ENCODE measurements at regions not wholly inside any gene's neighbourhood (a gene's known extent, or its start where the extent isn't known, plus 50 kb on each side); places are given as distances from the start of the nearest gene placed in this dataset.

DNA sequence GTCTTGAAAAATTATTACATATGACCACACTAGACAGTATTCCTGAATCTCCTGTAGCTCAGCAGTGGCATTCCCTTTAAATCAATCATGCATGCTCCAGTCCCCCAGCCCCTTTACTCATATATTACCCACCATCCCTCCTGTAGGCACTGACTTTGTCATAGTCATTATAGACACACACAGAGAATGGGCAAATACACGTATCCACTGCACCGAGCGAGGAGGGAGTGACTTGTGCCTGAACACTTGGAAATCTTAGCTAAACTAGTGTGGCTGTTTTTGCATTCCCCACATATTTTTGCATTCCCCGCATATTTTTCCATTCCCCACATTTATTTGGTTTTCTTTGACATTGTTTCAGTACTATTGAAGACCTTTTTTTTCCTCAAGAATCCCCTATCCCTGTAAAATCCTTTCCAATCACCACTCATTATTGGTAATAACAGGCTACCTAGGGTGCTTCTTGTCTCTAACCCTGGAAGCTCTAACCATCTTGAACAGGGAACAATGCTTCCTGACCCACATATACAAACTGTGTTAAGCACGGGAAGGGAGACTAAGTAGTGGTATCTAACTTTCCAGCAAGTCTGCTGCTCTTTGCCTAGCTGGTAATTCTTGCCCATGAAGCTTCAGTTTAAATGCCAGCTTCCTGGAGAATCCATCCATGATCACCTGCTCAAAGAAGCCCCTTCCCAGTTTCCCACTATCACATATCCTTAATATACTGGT is 534.4 kb upstream of the CAMK1G start:
- Histone ChIP-seq H4K20me1 (ENCODE audit: insufficient read depth, low read length) (no peaks in the 10 kb centered on the region), H3K4me2 (ENCODE audit: low read length) (no peak overlapping the region), H3K9me2 (ENCODE audit: insufficient read depth, low read length) (no peaks in the 10 kb centered on the region), H3K4me3 (ENCODE audit: low read depth, low read length, poor library complexity, severe bottlenecking) (no peak overlapping the region), H2AFZ (ENCODE audit: low read length) (no peak overlapping the region), H3K9me3 (ENCODE audit: low read length) (no peaks in the 10 kb centered on the region), H3K27ac (ENCODE audit: low read depth, low read length, poor library complexity, severe bottlenecking) (no peak overlapping the region), H3K4me1 (ENCODE audit: insufficient read depth, low read length, poor library complexity, severe bottlenecking) (no peaks in the 10 kb centered on the region), H3K36me3 (ENCODE audit: insufficient read depth, low read length) (no peaks in the 10 kb centered on the region), H3K79me2 (ENCODE audit: insufficient read depth, low read depth, low read length) (no peaks in the 10 kb centered on the region)
- DNase-seq (ENCODE audit: low spot score): no peak
- POLR2A ChIA-PET: no interaction called here
- no TSS peak for BruUV-seq (replicated peaks)
- CTCF ChIA-PET (ENCODE audit: unreplicated experiment): no interaction called here
- TF ChIP-seq, protein P1, sequence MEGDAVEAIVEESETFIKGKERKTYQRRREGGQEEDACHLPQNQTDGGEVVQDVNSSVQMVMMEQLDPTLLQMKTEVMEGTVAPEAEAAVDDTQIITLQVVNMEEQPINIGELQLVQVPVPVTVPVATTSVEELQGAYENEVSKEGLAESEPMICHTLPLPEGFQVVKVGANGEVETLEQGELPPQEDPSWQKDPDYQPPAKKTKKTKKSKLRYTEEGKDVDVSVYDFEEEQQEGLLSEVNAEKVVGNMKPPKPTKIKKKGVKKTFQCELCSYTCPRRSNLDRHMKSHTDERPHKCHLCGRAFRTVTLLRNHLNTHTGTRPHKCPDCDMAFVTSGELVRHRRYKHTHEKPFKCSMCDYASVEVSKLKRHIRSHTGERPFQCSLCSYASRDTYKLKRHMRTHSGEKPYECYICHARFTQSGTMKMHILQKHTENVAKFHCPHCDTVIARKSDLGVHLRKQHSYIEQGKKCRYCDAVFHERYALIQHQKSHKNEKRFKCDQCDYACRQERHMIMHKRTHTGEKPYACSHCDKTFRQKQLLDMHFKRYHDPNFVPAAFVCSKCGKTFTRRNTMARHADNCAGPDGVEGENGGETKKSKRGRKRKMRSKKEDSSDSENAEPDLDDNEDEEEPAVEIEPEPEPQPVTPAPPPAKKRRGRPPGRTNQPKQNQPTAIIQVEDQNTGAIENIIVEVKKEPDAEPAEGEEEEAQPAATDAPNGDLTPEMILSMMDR (conservative IDR thresholded peaks at IDR 0.05; ENCODE audit: low read length): no peak
- TF ChIP-seq EZH2phosphoT487 (IDR thresholded peaks at IDR 0.05; ENCODE audit: borderline replicate concordance, low read depth, low read length): no peak
- intact Hi-C loops (cut with micrococcal nuclease; ENCODE audit: unreplicated experiment): no loop called here

DNA sequence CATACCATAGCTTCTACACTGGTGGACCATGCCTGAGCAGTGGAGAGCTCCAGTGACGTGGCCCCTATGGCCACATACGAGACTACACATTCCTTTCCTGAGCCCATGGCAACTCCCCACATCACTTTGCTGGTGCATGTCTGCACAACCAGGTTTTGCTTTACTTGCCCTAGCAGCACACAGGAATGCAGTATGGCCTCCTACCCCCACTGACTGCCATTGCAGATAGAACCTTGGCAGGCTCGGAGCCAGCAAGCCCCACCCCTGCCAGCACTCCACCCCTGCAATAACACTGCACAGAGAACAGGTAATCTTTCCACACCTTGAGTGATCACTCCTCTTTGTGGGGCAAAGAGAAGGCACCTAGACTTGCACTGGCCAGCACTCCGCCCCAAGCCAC is 531.9 kb upstream of the CAMK1G start:
- Histone ChIP-seq H2AFZ (ENCODE audit: low read length) (no peak overlapping the region), H3K79me2 (ENCODE audit: insufficient read depth, low read depth, low read length) (no peaks in the 10 kb centered on the region), H3K9me3 (ENCODE audit: low read length) (no peaks in the 10 kb centered on the region), H3K4me3 (ENCODE audit: low read depth, low read length, poor library complexity, severe bottlenecking) (no peak overlapping the region), H3K27ac (ENCODE audit: low read depth, low read length, poor library complexity, severe bottlenecking) (no peak overlapping the region), H3K36me3 (ENCODE audit: insufficient read depth, low read length) (no peaks in the 10 kb centered on the region), H4K20me1 (ENCODE audit: insufficient read depth, low read length) (no peaks in the 10 kb centered on the region), H3K4me1 (ENCODE audit: insufficient read depth, low read length, poor library complexity, severe bottlenecking) (no peaks in the 10 kb centered on the region), H3K9me2 (ENCODE audit: insufficient read depth, low read length) (no peaks in the 10 kb centered on the region), H3K4me2 (ENCODE audit: low read length) (no peak overlapping the region)
- ChIA-PET POLR2A (no interaction called here), CTCF (ENCODE audit: unreplicated experiment) (no interaction called here)
- DNase-seq (ENCODE audit: low spot score): no peak
- no TSS peak for BruUV-seq (replicated peaks)
- intact Hi-C loops (cut with micrococcal nuclease; ENCODE audit: unreplicated experiment): no loop called here
- no peak for TF ChIP-seq EZH2phosphoT487 (IDR thresholded peaks at IDR 0.05; ENCODE audit: borderline replicate concordance, low read depth, low read length)
- TF ChIP-seq, protein P1 (conservative IDR thresholded peaks at IDR 0.05; ENCODE audit: low read length): no peak

DNA sequence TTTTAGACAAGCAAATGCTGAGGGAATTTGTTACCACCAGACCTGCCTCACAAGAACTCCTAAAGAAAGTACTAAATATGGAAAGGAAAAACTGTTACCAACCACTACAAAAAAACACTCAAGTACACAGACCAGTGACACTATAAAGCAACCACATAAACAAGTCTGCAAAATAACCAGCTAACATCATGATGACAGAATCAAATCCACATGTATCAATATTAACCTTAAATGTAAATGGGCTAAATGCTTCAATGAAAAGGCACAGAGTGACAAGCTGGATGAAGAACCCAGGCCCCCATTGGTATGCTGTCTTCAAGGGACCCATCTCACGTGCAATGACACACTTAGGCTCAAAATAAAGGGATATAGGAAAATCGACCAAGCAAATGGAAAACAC is 529.9 kb upstream of the CAMK1G start:
- no peak overlapping the region for H3K27ac ChIP-seq (ENCODE audit: low read depth, low read length, poor library complexity, severe bottlenecking)
- no peaks in the 10 kb centered on the region for H3K79me2 ChIP-seq (ENCODE audit: insufficient read depth, low read depth, low read length)
- H3K4me1 ChIP-seq (ENCODE audit: insufficient read depth, low read length, poor library complexity, severe bottlenecking): no peaks in the 10 kb centered on the region
- no peak overlapping the region for H2AFZ ChIP-seq (ENCODE audit: low read length)
- no peak overlapping the region for H3K4me3 ChIP-seq (ENCODE audit: low read depth, low read length, poor library complexity, severe bottlenecking)
- H3K4me2 ChIP-seq (ENCODE audit: low read length): no peak overlapping the region
- no peak for DNase-seq (ENCODE audit: low spot score)
- no peaks in the 10 kb centered on the region for H4K20me1 ChIP-seq (ENCODE audit: insufficient read depth, low read length)
- CTCF ChIA-PET (ENCODE audit: unreplicated experiment): no interaction called here
- intact Hi-C loops (cut with micrococcal nuclease; ENCODE audit: unreplicated experiment): no loop called here
- H3K9me3 ChIP-seq (ENCODE audit: low read length): no peaks in the 10 kb centered on the region
- POLR2A ChIA-PET: interaction anchor here (0.6 kb wide), 1 partner anchor 1339 kb away, joined by 3 read pairs; no protein-coding TSS in a partner anchor
- TF ChIP-seq EZH2phosphoT487 (IDR thresholded peaks at IDR 0.05; ENCODE audit: borderline replicate concordance, low read depth, low read length): no peak
- TF ChIP-seq, protein P1 (conservative IDR thresholded peaks at IDR 0.05; ENCODE audit: low read length): no peak
- no peaks in the 10 kb centered on the region for H3K9me2 ChIP-seq (ENCODE audit: insufficient read depth, low read length)
- BruUV-seq (replicated peaks): no TSS peak
- H3K36me3 ChIP-seq (ENCODE audit: insufficient read depth, low read length): no peaks in the 10 kb centered on the region
